ENCODE measurements at regions not wholly inside any gene's neighbourhood (a gene's known extent, or its start where the extent isn't known, plus 50 kb on each side); places are given as distances from the start of the nearest gene placed in this dataset.

GRCh38 chr6:124877468-124877867 lies 84.8 kb upstream of the RNF217 start:
- Histone ChIP-seq H3K27ac (peak overlapping the region in 2 of 3 donors; percentile 45 to 54), H3K4me1 (peaks cover 0 to 3% (median 0%) of the 10 kb centered on the region in 4 donors), H3K4me3 (peak overlapping the region in 2 of 3 donors; percentile 34 to 45), H3K9me3 (no peaks in the 10 kb centered on the region), H3K27me3 (no peaks in the 10 kb centered on the region), H3K36me3 (no peaks in the 10 kb centered on the region)
- no peak for DNase-seq
- TF ChIP-seq POLR2A (IDR thresholded peaks at IDR 0.05) (no peak), CTCF (IDR thresholded peaks at IDR 0.05) (no peak)
- ATAC-seq, result peak in 3 of 4 donors; percentile 65 to 79 (median 72)
- WGBS (ENCODE audit: insufficient coverage, low coverage, low lambda C conversion rate, missing lambda C conversion rate), result 11% methylated on average over 3 of the region's 3 CpGs
- intact Hi-C loops (cut with DNase I), result no loop called here

- Histone ChIP-seq H3K36me3 (no peaks in the 10 kb centered on the region), H3K4me1 (peaks cover 0 to 11% (median 0%) of the 10 kb centered on the region in 4 donors), H3K4me3 (no peak overlapping the region), H3K9me3 (no peaks in the 10 kb centered on the region), H3K27ac (no peak overlapping the region), H3K27me3 (no peaks in the 10 kb centered on the region)
- DNase-seq, result no peak
- intact Hi-C loops (cut with DNase I), result no loop called here
- no peak for TF ChIP-seq CTCF (IDR thresholded peaks at IDR 0.05)
- no peak for TF ChIP-seq POLR2A (IDR thresholded peaks at IDR 0.05)
- peak in 3 of 4 donors; percentile 11 to 61 (median 44) for ATAC-seq
- 59% methylated on average over 1 of the region's 4 CpGs for WGBS (ENCODE audit: insufficient coverage, low coverage, low lambda C conversion rate, missing lambda C conversion rate)
Measured at GRCh38 chr6:124879110-124879991, 82.9 kb upstream of the RNF217 start.

- no peak for DNase-seq
Measured at GRCh38 chr6:124879992-124880355, 82.3 kb upstream of the RNF217 start.

GRCh38 chr6:124881898-124882578 lies 80.2 kb upstream of the RNF217 start:
- no peaks in the 10 kb centered on the region for H3K27me3 ChIP-seq
- no peaks in the 10 kb centered on the region for H3K9me3 ChIP-seq
- no peaks in the 10 kb centered on the region for H3K36me3 ChIP-seq
- DNase-seq, result no peak
- no peak for TF ChIP-seq CTCF (IDR thresholded peaks at IDR 0.05)
- no peak for TF ChIP-seq POLR2A (IDR thresholded peaks at IDR 0.05)
- intact Hi-C loops (cut with DNase I), result no loop called here
- H3K27ac ChIP-seq, result no peak overlapping the region
- ATAC-seq, result no peak
- no peak overlapping the region for H3K4me3 ChIP-seq
- WGBS (ENCODE audit: insufficient coverage, low coverage, low lambda C conversion rate, missing lambda C conversion rate), result 41% methylated on average over 4 of the region's 4 CpGs
- H3K4me1 ChIP-seq, result peaks cover 0 to 11% (median 0%) of the 10 kb centered on the region in 4 donors

More at GRCh38 chr6:124879992-124880355, 82.3 kb upstream of the RNF217 start:
- H3K4me1 ChIP-seq, result peaks cover 0 to 11% (median 0%) of the 10 kb centered on the region in 4 donors
- H3K27me3 ChIP-seq, result no peaks in the 10 kb centered on the region
- TF ChIP-seq CTCF (IDR thresholded peaks at IDR 0.05) (no peak), POLR2A (IDR thresholded peaks at IDR 0.05) (no peak)
- intact Hi-C loops (cut with DNase I), result no loop called here
- 83% methylated on average over 2 of the region's 2 CpGs for WGBS (ENCODE audit: insufficient coverage, low coverage, low lambda C conversion rate, missing lambda C conversion rate)
- no peak overlapping the region for H3K4me3 ChIP-seq
- no peak overlapping the region for H3K27ac ChIP-seq
- H3K9me3 ChIP-seq, result no peaks in the 10 kb centered on the region
- no peaks in the 10 kb centered on the region for H3K36me3 ChIP-seq
- no peak for ATAC-seq
